HG03432 (cell line): ENCODE measurements at regions not wholly inside any gene's neighbourhood (a gene's known extent, or its start where the extent isn't known, plus 50 kb on each side); places are given as distances from the start of the nearest gene placed in this dataset.

Source experiments
- ATAC-seq: cut with Tn5 transposase; IDR thresholded peaks from one replicate; pipeline ENCODE4 v1.9.1; 2021; ENCODE audit warnings: mild to moderate bottlenecking, moderate library complexity; ENCODE audit not compliant: unreplicated experiment

DNA sequence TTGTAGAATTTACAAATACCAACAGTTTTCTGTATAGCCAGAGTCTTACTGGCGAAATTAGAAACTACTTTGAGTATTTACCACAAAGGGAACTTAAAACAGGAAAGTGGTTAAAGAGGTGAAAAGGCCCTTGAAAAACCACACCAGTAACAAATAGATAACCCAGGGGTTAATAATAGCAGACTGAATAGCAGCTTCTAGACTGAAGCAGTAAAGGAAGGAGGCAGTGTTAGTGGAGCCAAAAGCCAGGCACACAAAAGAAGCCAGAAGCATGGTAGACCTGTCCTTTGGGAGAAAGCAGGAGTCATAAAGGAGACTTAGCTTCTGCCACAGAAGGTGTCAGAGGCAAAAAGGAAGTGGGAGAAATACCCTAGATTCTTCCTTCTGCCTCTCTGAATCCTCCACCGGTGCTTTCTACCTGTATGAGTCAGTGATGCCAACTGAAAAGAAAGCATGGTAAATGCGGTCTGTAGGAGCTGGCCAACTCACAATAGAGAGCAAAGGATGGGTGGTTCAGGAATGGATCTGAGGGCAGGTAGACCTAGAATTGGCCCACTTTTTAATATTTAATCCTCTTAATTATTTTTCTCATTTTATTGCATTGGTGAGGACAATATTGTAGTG lies 97.3 kb downstream of the ARL6IP6 start:
- peak; percentile 59 for ATAC-seq

DNA sequence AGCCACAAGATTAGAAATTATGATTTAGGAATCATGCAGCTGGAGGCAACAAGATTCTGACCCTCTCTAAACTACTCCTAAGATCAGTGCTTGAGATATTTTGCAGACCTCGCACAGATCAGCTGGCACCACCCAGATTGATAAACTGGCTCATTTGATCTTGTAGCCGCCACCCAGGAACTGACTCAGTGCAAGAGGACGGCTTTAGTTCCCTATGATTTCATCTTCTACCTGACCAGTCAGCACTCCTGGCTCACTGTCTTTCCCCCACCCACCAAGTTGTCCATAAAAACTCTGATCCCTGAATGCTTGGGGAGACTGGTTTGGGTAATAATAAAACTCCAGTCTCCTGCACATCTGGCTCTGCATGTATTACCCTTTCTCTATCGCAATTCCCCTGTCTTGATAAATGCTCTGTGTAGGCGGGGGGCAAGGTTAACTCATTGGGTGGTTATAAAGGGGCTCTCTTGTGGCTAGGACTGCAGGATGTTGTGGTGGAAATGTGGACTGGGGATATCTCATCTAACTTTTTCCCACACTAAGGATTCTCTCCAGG lies 96.1 kb downstream of the ARL6IP6 start:
- no peak for ATAC-seq

DNA sequence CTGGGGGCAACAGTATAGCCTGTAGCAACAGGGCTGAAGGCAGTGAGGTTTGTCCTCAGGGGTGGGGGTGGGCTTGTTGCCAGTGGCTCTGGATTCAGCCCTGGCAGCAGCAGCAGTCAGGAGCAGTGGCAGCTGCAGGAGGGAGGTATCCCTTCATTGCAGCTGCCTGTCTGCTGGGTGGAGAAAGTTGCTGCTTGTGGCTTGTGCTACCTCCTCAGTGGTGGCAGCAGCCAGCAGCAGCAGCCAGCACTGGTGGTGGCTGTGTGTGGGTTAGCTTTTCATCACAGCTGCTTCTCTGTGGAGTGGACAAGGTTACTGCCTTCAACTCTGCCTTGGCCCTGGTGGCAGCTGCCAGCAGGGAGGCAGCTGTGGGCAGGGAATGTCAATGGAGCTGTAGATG lies 94.9 kb downstream of the ARL6IP6 start:
- no peak for ATAC-seq
